Transverse colon (tissue), 4 donors: ENCODE measurements at regions not wholly inside any gene's neighbourhood (a gene's known extent, or its start where the extent isn't known, plus 50 kb on each side); places are given as distances from the start of the nearest gene placed in this dataset.

Experiments used
- DNase-seq: peaks from one replicate; pipeline ENCODE4 v3.0.0-alpha.2; 2019
- H3K27ac ChIP-seq, 4 donors: fragments of 200-600 bp; sonication (generic); 2 replicates each; pipeline ENCODE4 v1.5.1; 2016 to 2018; ENCODE audit warnings: inconsistent platforms in 4 of 4
- H3K27me3 ChIP-seq: fragments of 200-600 bp; sonication (generic); 2 replicates; pipeline ENCODE4 v1.5.1; 2017; ENCODE audit warnings: inconsistent platforms
- H3K36me3 ChIP-seq, 4 donors: fragments of 200-600 bp; sonication (generic); 2 replicates each; pipeline ENCODE4 v1.5.1; 2017 to 2019; ENCODE audit warnings: inconsistent platforms in 4 of 4
- H3K4me1 ChIP-seq, 4 donors: fragments of 200-600 bp; sonication (generic); 2 replicates each; pipeline ENCODE4 v1.5.1; 2017 to 2020; ENCODE audit warnings: inconsistent platforms in 4 of 4
- H3K4me3 ChIP-seq, 4 donors: fragments of 200-600 bp; sonication (generic); 1 replicate in 1 of 4; 2 replicates in 3 of 4; pipeline versions ENCODE4 v1.5.1 to v1.6.1; 2017 to 2019; ENCODE audit warnings: inconsistent platforms in 4 of 4
- H3K9me3 ChIP-seq, 2 donors: fragments of 200-600 bp; sonication (generic); 2 replicates each; pipeline ENCODE4 v1.5.1; 2017 to 2019; ENCODE audit warnings: inconsistent platforms in 2 of 2
- CTCF ChIP-seq, 5 experiments: fragments of 200-600 bp in 3 of 5; fragments of 450-650 bp in 2 of 5; sonication (generic) in 3 of 5; IDR thresholded peaks; 1 replicate in 2 of 5; 2 replicates in 3 of 5; pipeline ENCODE4 v1.5.1; 2016 to 2017; ENCODE audit warnings: antibody characterized with exemption in 5 of 5, inconsistent platforms in 3 of 5, mild to moderate bottlenecking in 2 of 5, moderate library complexity in 1 of 5
- EP300 ChIP-seq: sonication (generic); formaldehyde crosslinking; IDR thresholded peaks from one replicate; pipeline ENCODE4 v1.6.1; 2017; ENCODE audit warnings: antibody characterized with exemption, low read depth
- POLR2A ChIP-seq: fragments of 450-650 bp; IDR thresholded peaks from one replicate; pipeline ENCODE4 v1.6.1; 2016; ENCODE audit warnings: antibody characterized with exemption, mild to moderate bottlenecking, moderate library complexity
- POLR2AphosphoS5 ChIP-seq, 3 donors: sonication (generic); formaldehyde crosslinking; IDR thresholded peaks; one replicate each; pipeline ENCODE4 v1.6.1; 2016; ENCODE audit warnings: antibody characterized with exemption in 3 of 3
- WGBS, 2 donors: methylation state at CpG; one replicate each; pipeline ENCODE4 v1.1.5; 2018; ENCODE audit warnings: low coverage in 1 of 2; 5-methylcytosine and 5-hydroxymethylcytosine counted together
- in situ Hi-C, 4 donors: fragments of 200-750 bp; cut with MboI; loops; one replicate each; pipeline versions ENCODE4 v1.15.0 to v1.15.1; 2017; ENCODE audit warnings: low sequenced_read_pairs in 3 of 4, low pct_ligation_motif_present in 1 of 4, low pct_unique_long_range_greater_than_20kb in 1 of 4
- intact Hi-C: fragments of 100-400 bp; cut with DNase I; formaldehyde crosslinking; loops from one replicate; pipeline ENCODE4 v1.15.1; 2023; ENCODE audit warnings: low total_unique reads

GRCh38 chr5:74173241-74173640 is 467.3 kb downstream of the ENC1 start:
- no peak overlapping the region for H3K27ac ChIP-seq
- DNase-seq: no peak
- TF ChIP-seq CTCF (IDR thresholded peaks at IDR 0.05): no peak
- no peak for TF ChIP-seq EP300
- no peak for TF ChIP-seq POLR2A
- TF ChIP-seq POLR2AphosphoS5 (IDR thresholded peaks at IDR 0.05): no peak
- no peaks in the 10 kb centered on the region for H3K9me3 ChIP-seq
- 75 to 80% methylated on average over 2 to 7 of the region's 7 CpGs for WGBS, 2 donors
- H3K27me3 ChIP-seq: no peaks in the 10 kb centered on the region
- intact Hi-C loops: no loop called here
- in situ Hi-C loops: no loop called here
- no peak overlapping the region for H3K4me3 ChIP-seq
- H3K36me3 ChIP-seq: no peaks in the 10 kb centered on the region
- H3K4me1 ChIP-seq: no peaks in the 10 kb centered on the region

GRCh38 chr5:74169701-74170100 is 470.8 kb downstream of the ENC1 start:
- Histone ChIP-seq H3K4me3 (no peak overlapping the region), H3K9me3 (no peaks in the 10 kb centered on the region), H3K36me3 (no peaks in the 10 kb centered on the region), H3K27ac (no peak overlapping the region), H3K27me3 (no peaks in the 10 kb centered on the region), H3K4me1 (peaks cover 0 to 5% (median 2%) of the 10 kb centered on the region in 4 donors)
- intact Hi-C loops (no loop called here), in situ Hi-C loops (no loop called here)
- TF ChIP-seq POLR2AphosphoS5 (IDR thresholded peaks at IDR 0.05): peak in 1 of 3 donors; percentile 30
- TF ChIP-seq POLR2A: no peak
- TF ChIP-seq EP300: no peak
- DNase-seq: no peak
- 47 to 65% methylated on average over 2 of the region's 2 CpGs for WGBS, 2 donors

GRCh38 chr5:74167930-74168315 is 472.6 kb downstream of the ENC1 start:
- H3K9me3 ChIP-seq: no peaks in the 10 kb centered on the region
- intact Hi-C loops (no loop called here), in situ Hi-C loops (no loop called here)
- no peak overlapping the region for H3K27ac ChIP-seq
- H3K4me1 ChIP-seq: peaks cover 0 to 5% (median 2%) of the 10 kb centered on the region in 4 donors
- WGBS, 2 donors: 59 to 65% methylated on average over 3 to 4 of the region's 4 CpGs
- H3K27me3 ChIP-seq: no peaks in the 10 kb centered on the region
- no peak overlapping the region for H3K4me3 ChIP-seq
- no peak for TF ChIP-seq POLR2A
- no peak for TF ChIP-seq CTCF (IDR thresholded peaks at IDR 0.05)
- TF ChIP-seq EP300: no peak
- no peak for TF ChIP-seq POLR2AphosphoS5 (IDR thresholded peaks at IDR 0.05)
- H3K36me3 ChIP-seq: no peaks in the 10 kb centered on the region
- no peak for DNase-seq

- in situ Hi-C loops (no loop called here), intact Hi-C loops (no loop called here)
- Histone ChIP-seq H3K36me3 (no peaks in the 10 kb centered on the region), H3K27me3 (no peaks in the 10 kb centered on the region), H3K4me3 (no peak overlapping the region), H3K9me3 (no peaks in the 10 kb centered on the region), H3K4me1 (peaks cover 0 to 9% (median 2%) of the 10 kb centered on the region in 4 donors), H3K27ac (peak overlapping the region in 1 of 4 donors; percentile 24)
- 58 to 74% methylated on average over 2 to 6 of the region's 6 CpGs for WGBS, 2 donors
- peak in 2 of 3 donors; percentile 18 to 39 for TF ChIP-seq POLR2AphosphoS5 (IDR thresholded peaks at IDR 0.05)
- TF ChIP-seq EP300: no peak
- no peak for TF ChIP-seq CTCF (IDR thresholded peaks at IDR 0.05)
- no peak for TF ChIP-seq POLR2A
- no peak for DNase-seq
Observed at GRCh38 chr5:74167206-74167929, 473.2 kb downstream of the ENC1 start.

- DNase-seq: no peak
- 29% methylated on average over 2 of the region's 2 CpGs for WGBS, 2 donors
- in situ Hi-C loops (no loop called here), intact Hi-C loops (no loop called here)
- TF ChIP-seq CTCF (IDR thresholded peaks at IDR 0.05): no peak
- TF ChIP-seq EP300: no peak
- TF ChIP-seq POLR2A: no peak
- no peak for TF ChIP-seq POLR2AphosphoS5 (IDR thresholded peaks at IDR 0.05)
- H3K9me3 ChIP-seq: no peaks in the 10 kb centered on the region
- no peaks in the 10 kb centered on the region for H3K27me3 ChIP-seq
- no peak overlapping the region for H3K4me3 ChIP-seq
- H3K27ac ChIP-seq: no peak overlapping the region
- H3K36me3 ChIP-seq: no peaks in the 10 kb centered on the region
- H3K4me1 ChIP-seq: peaks cover 0 to 10% (median 2%) of the 10 kb centered on the region in 4 donors
Observed at GRCh38 chr5:74166064-74166463, 474.5 kb downstream of the ENC1 start.
